ENCODE measurements at regions not wholly inside any gene's neighbourhood (a gene's known extent, or its start where the extent isn't known, plus 50 kb on each side); places are given as distances from the start of the nearest gene placed in this dataset.

DNA sequence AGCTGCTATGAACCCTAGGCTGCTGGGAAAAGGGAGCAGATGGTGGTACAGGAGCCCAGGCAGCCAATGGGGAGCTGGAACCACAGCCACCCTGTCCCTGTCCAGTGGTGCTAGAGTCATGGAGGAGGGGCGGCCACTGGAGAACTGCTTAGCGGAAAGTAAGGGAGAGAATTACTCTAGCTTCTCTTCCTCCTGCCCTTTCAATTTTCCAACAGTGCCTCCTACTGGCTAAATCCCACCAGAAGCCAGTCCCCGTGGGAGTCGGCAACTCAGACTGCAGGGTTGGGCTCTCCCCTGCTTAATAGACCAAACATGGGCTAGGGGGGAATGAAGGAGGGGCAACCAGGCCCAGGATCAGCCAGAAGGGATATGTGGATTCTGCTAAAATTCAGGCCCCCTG is 154.5 kb downstream of the ACTL8 start:
- no peak for TF ChIP-seq EZH2 (IDR thresholded peaks at IDR 0.05)
- TF ChIP-seq POLR2AphosphoS5 (IDR thresholded peaks at IDR 0.05; ENCODE audit: borderline replicate concordance, low read depth, low read length) = no peak
